Epithelial cell of prostate (primary cell): ENCODE measurements at regions not wholly inside any gene's neighbourhood (a gene's known extent, or its start where the extent isn't known, plus 50 kb on each side); places are given as distances from the start of the nearest gene placed in this dataset.

Source experiments
- DNase-seq: peaks from one replicate; pipeline ENCODE4 v3.0.0-alpha.2; 2011; ENCODE audit warnings: low read depth, low spot score
- H3K27ac ChIP-seq: fragments of 450-650 bp; 2 replicates; pipeline ENCODE4 v1.5.1; 2017; ENCODE audit warnings: mild to moderate bottlenecking

- H3K27ac ChIP-seq, result no peak overlapping the region
- no peak for DNase-seq
Observed at GRCh38 chr11:37092487-37092886, 494.5 kb upstream of the RAG2 start.

GRCh38 chr11:37089439-37089838, 491.4 kb upstream of the RAG2 start:
- H3K27ac ChIP-seq, result no peak overlapping the region
- no peak for DNase-seq

GRCh38 chr11:37088573-37088910, 490.5 kb upstream of the RAG2 start:
- H3K27ac ChIP-seq, result no peak overlapping the region
- no peak for DNase-seq

- DNase-seq, result no peak
- H3K27ac ChIP-seq, result no peak overlapping the region
Observed at GRCh38 chr11:37087650-37088572, 489.9 kb upstream of the RAG2 start.

GRCh38 chr11:37078521-37078920, 480.5 kb upstream of the RAG2 start:
- no peak overlapping the region for H3K27ac ChIP-seq
- DNase-seq, result no peak

- no peak for DNase-seq
- no peak overlapping the region for H3K27ac ChIP-seq
Observed at GRCh38 chr11:37076866-37077265, 478.8 kb upstream of the RAG2 start.

- H3K27ac ChIP-seq, result no peak overlapping the region
- DNase-seq, result no peak
Observed at GRCh38 chr11:37072538-37073055, 474.6 kb upstream of the RAG2 start.

GRCh38 chr11:37050311-37050710, 452.3 kb upstream of the RAG2 start:
- no peak for DNase-seq
- H3K27ac ChIP-seq, result no peak overlapping the region

GRCh38 chr11:37040921-37041320, 442.9 kb upstream of the RAG2 start:
- DNase-seq, result no peak
- no peak overlapping the region for H3K27ac ChIP-seq

GRCh38 chr11:37038911-37039310, 440.9 kb upstream of the RAG2 start:
- H3K27ac ChIP-seq, result no peak overlapping the region
- no peak for DNase-seq

GRCh38 chr11:37026741-37027140, 428.7 kb upstream of the RAG2 start:
- DNase-seq, result no peak
- H3K27ac ChIP-seq, result no peak overlapping the region

- no peak for DNase-seq
Observed at GRCh38 chr11:37026326-37026725, 428.3 kb upstream of the RAG2 start.

GRCh38 chr11:37006563-37006962, 408.5 kb upstream of the RAG2 start:
- no peak for DNase-seq
- no peak overlapping the region for H3K27ac ChIP-seq

More at GRCh38 chr11:37026326-37026725, 428.3 kb upstream of the RAG2 start:
- no peak overlapping the region for H3K27ac ChIP-seq

GRCh38 chr11:37002831-37003230, 404.8 kb upstream of the RAG2 start:
- no peak overlapping the region for H3K27ac ChIP-seq
- DNase-seq, result no peak

GRCh38 chr11:36997656-36998055, 399.6 kb upstream of the RAG2 start:
- no peak overlapping the region for H3K27ac ChIP-seq
- no peak for DNase-seq

- DNase-seq, result no peak
- H3K27ac ChIP-seq, result no peak overlapping the region
Observed at GRCh38 chr11:36996795-36997194, 398.8 kb upstream of the RAG2 start.

- no peak overlapping the region for H3K27ac ChIP-seq
- DNase-seq, result no peak
Observed at GRCh38 chr11:36994208-36994607, 396.2 kb upstream of the RAG2 start.

GRCh38 chr11:36988556-36988955, 390.5 kb upstream of the RAG2 start:
- DNase-seq, result no peak
- H3K27ac ChIP-seq, result no peak overlapping the region

GRCh38 chr11:36985562-36985961, 387.5 kb upstream of the RAG2 start:
- H3K27ac ChIP-seq, result no peak overlapping the region
- no peak for DNase-seq

GRCh38 chr11:36976741-36977140, 378.7 kb upstream of the RAG2 start:
- no peak for DNase-seq
- no peak overlapping the region for H3K27ac ChIP-seq

GRCh38 chr11:36974771-36975170, 376.7 kb upstream of the RAG2 start:
- no peak for DNase-seq
- no peak overlapping the region for H3K27ac ChIP-seq

- H3K27ac ChIP-seq, result no peak overlapping the region
- DNase-seq, result no peak
Observed at GRCh38 chr11:36953976-36954375, 355.9 kb upstream of the RAG2 start.
